ENCODE measurements at regions not wholly inside any gene's neighbourhood (a gene's known extent, or its start where the extent isn't known, plus 50 kb on each side); places are given as distances from the start of the nearest gene placed in this dataset.

DNA sequence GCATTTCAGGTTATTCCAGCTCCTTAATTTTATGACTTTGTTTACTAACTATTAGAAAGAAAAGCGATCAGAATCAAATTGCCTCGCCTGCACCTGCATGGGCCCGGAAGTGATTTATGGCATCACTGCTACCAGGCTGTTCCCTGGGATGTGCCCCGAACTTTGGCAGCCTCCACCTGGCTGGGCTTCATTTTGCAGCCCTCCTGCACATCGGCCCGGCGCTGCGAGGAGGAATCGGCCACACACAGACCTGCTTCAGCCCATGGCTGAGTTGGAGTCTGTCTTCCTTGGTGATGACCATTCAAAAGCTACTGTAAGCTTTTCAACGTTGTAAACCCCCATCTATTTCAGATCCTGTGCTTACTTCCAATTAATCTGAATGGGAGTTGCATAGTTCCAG lies 638.0 kb downstream of the RNF144A start:
- TF ChIP-seq, protein P1, sequence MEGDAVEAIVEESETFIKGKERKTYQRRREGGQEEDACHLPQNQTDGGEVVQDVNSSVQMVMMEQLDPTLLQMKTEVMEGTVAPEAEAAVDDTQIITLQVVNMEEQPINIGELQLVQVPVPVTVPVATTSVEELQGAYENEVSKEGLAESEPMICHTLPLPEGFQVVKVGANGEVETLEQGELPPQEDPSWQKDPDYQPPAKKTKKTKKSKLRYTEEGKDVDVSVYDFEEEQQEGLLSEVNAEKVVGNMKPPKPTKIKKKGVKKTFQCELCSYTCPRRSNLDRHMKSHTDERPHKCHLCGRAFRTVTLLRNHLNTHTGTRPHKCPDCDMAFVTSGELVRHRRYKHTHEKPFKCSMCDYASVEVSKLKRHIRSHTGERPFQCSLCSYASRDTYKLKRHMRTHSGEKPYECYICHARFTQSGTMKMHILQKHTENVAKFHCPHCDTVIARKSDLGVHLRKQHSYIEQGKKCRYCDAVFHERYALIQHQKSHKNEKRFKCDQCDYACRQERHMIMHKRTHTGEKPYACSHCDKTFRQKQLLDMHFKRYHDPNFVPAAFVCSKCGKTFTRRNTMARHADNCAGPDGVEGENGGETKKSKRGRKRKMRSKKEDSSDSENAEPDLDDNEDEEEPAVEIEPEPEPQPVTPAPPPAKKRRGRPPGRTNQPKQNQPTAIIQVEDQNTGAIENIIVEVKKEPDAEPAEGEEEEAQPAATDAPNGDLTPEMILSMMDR (IDR thresholded peaks at IDR 0.05; ENCODE audit: low read depth, low read length, missing input control), result no peak
- TF ChIP-seq, protein P2, sequence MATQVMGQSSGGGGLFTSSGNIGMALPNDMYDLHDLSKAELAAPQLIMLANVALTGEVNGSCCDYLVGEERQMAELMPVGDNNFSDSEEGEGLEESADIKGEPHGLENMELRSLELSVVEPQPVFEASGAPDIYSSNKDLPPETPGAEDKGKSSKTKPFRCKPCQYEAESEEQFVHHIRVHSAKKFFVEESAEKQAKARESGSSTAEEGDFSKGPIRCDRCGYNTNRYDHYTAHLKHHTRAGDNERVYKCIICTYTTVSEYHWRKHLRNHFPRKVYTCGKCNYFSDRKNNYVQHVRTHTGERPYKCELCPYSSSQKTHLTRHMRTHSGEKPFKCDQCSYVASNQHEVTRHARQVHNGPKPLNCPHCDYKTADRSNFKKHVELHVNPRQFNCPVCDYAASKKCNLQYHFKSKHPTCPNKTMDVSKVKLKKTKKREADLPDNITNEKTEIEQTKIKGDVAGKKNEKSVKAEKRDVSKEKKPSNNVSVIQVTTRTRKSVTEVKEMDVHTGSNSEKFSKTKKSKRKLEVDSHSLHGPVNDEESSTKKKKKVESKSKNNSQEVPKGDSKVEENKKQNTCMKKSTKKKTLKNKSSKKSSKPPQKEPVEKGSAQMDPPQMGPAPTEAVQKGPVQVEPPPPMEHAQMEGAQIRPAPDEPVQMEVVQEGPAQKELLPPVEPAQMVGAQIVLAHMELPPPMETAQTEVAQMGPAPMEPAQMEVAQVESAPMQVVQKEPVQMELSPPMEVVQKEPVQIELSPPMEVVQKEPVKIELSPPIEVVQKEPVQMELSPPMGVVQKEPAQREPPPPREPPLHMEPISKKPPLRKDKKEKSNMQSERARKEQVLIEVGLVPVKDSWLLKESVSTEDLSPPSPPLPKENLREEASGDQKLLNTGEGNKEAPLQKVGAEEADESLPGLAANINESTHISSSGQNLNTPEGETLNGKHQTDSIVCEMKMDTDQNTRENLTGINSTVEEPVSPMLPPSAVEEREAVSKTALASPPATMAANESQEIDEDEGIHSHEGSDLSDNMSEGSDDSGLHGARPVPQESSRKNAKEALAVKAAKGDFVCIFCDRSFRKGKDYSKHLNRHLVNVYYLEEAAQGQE (IDR thresholded peaks at IDR 0.05), result no peak
- TF ChIP-seq TAF1 (conservative IDR thresholded peaks at IDR 0.05) (no peak), SP1 (IDR thresholded peaks at IDR 0.05) (no peak), RAD21 (IDR thresholded peaks at IDR 0.05) (no peak), JUND (IDR thresholded peaks at IDR 0.05) (no peak), GABPA (IDR thresholded peaks at IDR 0.05 in 1 of 2, conservative IDR thresholded peaks at IDR 0.05 in 1 of 2) (no peak)
- TF ChIP-seq, protein P3, sequence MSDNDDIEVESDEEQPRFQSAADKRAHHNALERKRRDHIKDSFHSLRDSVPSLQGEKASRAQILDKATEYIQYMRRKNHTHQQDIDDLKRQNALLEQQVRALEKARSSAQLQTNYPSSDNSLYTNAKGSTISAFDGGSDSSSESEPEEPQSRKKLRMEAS (IDR thresholded peaks at IDR 0.05), result no peak
